HG02943 (cell line): ENCODE measurements at regions not wholly inside any gene's neighbourhood (a gene's known extent, or its start where the extent isn't known, plus 50 kb on each side); places are given as distances from the start of the nearest gene placed in this dataset.

Experiments used
- ATAC-seq: cut with Tn5 transposase; IDR thresholded peaks from one replicate; pipeline ENCODE4 v1.9.1; 2021; ENCODE audit warnings: mild to moderate bottlenecking, low read depth, moderate library complexity; ENCODE audit not compliant: unreplicated experiment

DNA sequence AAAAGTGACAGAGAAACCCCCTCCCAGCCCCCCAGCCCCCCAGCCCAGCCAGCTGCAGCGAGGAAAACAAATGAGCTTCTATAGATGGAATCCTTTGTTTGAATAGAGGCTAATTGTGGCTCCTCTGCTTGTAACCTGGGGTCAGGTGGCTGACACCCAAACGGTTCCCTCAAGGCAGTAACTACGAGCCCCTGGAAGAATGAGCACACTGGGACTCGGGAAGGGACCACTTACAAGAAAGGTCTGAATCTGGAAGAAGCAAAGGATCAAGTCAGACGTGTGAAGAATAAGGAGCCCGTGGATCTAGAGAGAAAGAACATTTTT, 108.7 kb upstream of the FUT8 start:
- no peak for ATAC-seq

DNA sequence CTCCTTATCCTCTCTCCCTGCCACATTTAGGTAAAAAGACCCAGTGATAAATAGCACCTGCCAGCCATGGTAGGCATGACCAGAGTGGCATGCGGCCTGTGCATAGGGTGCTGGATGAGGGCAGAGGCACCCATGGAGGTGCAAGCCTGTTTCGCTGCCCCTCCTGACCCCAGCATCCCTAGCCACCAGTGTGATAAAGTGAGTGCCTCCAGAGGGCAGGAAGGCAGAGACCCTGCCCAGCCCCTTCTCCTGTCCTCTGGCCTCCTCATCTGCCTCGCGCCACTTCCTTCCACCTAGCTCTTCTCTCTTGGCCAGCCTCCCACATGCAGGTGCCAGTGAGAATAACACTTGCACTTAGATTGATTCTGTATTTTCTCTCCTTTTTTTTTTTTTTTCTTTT, 108.3 kb upstream of the FUT8 start:
- no peak for ATAC-seq

DNA sequence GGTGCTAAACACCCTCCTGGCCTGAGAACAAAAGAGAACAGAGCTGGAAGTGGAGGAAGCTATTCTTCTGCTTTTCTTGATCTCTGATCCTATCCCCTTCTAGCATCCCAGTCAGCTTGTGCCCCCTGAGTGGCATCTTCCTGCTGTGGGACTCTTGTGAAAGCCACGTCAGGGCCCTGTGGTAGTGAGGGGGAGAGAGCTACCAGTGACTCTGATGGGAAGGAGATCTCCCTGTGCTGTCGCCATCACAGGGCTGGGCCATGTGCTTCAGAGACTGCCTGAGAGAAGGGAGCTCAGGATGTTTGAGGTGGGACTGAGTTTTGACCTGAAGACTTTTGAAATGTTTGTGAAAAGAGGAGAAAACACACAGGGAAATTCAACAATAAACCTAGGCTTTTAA, 107.6 kb upstream of the FUT8 start:
- ATAC-seq, result no peak

DNA sequence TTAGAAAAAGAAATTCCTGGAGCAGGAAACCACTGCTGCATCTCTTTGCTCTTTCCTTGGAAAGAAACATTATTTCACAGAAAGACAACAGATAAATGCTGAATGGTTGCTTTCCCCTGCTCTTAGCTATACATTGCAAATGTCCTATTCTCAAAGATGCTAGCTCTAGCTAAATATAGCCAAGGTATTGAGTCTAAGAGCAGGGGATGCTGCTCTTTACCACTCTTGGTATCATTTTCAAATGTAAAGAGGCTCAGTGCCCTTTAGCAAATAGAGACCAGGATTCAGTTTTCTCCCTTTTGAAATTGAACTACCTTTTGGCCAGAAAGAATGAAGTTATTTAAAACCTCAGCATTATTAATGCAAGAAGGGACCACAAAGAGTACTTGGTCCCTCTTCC, 104.0 kb upstream of the FUT8 start:
- no peak for ATAC-seq

DNA sequence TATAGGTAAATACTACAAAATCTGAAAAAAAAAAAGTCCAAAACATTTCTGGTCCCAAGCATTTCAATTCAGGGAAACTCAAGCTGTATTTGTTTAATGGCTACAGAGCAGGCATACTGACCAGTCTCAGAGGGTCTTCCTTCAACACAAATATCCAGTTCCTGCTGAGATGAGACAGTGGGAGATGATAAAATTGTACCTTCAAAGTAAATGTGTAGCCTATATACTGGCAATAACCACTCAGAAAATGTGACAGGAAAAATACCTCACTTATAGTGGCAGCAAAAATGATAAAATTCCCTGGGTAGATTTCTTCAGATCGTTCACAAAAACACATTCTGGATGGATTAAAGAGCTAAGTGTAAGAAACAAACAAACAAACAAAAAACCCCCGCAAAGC, 102.0 kb upstream of the FUT8 start:
- no peak for ATAC-seq

DNA sequence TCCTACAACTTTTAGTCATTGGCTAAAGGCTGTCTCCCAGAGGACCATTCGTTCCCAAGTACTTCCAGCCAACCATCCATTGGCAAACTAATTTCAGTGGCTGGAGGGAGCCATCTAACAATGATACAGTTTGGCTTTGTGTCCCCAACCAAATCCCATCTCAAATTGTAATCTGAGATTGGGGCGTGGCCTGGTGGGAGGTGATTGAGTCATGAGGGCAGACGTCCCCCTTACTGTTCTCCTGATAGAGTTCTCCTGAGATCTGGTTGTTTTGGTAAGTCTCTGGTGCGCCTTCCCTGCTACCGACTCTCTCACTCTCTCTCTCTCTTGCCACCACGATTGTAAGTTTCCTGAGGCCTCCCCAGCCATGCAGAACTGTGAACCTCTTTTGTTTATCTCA, 99.7 kb upstream of the FUT8 start:
- ATAC-seq, result no peak

DNA sequence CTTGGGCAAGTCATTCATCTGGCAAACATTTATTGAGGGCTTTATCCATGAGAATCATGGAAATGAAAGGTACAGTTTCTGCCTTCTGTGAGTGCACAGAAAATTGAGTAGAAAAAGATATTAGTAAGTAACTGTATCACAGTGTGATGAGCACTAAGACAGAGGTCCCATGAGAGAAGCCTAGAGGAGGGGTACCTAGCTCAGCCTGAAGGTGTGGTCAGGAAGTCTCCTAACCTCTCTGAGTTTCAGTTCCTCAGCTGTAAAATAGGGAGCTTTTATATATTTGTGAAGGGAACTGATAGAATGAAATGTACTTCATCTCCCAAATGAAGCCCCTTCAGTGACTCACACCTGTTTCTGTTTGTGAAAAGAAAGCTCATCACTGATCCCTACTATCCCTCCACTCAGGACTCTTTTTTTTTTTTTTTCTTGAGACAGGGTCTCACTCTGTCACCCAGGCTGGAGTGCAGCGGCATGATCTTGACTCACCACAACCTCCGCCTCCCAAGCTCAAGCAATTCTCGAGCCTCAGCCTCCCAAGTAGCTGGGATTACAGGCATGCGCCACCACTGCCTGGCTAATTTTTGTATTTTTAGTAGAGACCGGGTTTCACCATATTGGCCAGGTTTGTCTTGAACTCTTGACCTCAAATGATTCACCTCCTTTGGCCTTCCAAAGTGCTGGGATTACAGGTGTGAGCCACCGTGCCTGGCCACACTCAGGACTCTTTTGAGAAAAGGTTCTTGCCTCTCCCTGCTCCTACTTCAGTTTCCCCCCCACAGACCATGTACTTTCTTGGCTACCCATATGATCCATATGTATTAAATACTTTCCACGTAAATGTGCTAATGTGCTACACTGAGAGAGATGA, 93.7 kb upstream of the FUT8 start:
- ATAC-seq, result no peak

DNA sequence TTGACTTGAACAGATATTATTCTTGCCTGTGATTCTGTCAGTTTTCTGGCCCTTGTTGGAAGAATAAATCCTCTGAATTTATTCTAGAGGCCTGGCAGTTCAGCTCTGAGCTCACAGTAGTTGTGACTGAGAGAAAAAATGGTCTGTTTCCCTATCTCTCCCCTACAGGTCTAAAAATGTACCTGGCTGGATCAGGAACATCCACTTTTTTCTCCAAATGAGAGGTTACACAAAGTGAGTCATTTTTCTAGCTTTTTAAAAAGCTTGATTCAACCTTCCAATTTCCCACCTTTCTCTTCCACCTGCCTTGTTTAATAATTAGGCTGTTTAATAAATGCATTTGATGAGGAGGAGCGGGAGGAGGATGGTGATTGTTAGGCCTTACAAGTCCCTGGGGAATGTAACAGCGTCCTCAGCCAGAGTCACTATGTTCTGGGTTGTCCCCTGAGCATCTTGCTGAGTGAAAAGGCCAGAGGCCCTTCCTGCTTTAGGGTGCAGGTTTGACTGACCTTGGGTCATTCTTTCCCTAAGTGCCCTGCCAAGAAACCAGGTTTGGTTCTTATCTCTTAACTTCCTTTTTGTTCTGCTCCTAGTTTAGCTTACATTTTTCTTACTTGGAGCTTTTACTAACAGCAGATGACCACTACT, 91.7 kb upstream of the FUT8 start:
- ATAC-seq, result no peak

DNA sequence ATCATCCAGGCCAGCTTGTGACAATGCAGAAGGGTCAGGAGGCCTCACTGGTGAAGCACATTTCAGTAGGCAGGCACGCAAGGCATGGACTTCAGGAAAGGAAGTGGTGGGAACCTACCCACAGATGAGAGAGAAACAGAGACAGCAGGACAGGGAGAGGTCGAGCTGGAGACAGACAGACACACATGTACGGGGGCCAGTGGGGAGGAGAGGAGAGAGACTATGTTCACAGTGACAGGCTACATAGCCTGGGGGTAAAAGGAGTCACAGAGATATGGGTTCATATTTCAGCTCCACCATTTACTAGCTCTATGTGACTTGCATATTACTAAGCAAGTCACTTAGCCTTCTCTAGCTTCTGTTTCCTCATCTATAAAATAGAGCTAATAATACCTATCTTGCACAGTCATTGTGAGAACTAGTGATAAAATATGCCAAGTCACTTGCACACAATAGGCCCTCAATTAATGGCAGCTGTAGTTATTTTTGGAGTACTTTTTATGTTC, 91.1 kb upstream of the FUT8 start:
- no peak for ATAC-seq

DNA sequence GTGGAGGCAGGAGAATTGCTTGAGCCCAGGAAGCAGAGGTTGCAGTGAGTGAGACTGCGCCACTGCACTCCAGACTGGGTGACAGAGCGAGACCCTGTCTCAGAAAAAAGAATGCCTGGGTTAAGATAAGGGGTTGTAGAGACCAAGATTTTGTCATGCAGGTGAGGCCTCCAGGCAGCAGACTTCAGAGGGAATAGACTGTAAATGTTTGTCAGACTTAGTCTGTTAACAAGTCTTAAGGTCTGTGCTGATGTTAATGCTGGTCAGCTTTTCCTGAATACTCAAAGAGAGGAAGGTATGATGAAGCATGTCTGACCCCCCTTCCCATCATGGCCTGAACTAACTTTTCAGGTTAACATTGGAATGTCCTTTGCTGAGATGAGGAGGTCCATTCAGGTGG, 83.0 kb upstream of the FUT8 start:
- ATAC-seq, result no peak

DNA sequence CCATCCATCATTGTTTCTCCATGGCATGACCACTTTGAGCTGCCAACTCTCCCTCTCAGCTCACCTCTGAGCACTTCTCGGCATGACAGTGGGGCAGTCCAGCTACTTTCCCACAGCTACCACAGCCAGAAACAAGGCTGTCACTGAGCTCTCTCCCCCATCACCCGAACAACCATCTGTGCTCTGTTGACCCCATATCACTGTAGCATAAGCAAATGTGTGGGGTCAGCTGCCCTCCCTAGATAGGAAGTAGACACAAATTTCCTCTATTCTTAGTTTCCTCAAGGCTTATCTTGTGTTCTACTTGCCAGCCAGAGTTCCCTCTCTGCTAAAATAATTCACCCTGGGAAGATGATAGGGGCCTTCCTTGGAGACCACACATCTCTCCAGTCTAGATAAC, 82.6 kb upstream of the FUT8 start:
- ATAC-seq, result no peak

DNA sequence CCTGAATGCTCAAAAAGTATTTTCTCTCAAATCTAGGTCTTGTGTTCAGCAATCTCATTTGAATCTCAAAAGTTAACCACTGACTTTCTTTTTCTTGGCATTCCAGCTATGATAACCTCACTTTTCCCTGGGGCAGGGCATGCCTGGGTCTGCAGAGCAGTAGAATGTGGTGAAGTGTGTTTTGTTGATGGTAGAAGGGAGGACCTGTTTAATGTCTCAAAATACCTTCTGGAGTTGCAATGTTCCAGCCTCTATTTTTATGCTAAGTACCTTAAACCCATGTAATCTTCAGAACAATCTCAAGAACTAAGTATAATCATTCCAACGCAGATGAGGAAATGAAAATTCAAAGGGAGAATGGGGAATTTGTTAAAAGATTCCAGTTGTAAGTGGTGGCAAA, 82.1 kb upstream of the FUT8 start:
- no peak for ATAC-seq

DNA sequence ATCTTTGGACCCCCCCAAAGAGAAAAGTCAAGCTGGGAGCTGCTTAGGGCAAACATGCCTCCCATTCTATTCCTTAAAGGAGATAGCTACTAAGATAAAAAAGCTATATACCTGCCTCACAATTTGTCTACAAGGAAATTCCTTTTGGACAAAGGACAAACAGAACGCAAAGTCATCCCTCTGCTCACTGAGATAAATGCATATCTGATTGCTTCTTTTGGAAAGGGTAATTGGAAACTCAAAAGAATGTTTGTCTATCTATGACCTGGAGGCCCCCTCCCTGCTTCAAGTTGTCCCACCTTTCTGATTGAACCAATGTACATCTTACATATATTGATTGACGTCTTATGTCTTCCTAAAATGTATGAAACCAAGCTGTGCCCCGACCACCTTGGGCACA, 80.9 kb upstream of the FUT8 start:
- ATAC-seq, result no peak

DNA sequence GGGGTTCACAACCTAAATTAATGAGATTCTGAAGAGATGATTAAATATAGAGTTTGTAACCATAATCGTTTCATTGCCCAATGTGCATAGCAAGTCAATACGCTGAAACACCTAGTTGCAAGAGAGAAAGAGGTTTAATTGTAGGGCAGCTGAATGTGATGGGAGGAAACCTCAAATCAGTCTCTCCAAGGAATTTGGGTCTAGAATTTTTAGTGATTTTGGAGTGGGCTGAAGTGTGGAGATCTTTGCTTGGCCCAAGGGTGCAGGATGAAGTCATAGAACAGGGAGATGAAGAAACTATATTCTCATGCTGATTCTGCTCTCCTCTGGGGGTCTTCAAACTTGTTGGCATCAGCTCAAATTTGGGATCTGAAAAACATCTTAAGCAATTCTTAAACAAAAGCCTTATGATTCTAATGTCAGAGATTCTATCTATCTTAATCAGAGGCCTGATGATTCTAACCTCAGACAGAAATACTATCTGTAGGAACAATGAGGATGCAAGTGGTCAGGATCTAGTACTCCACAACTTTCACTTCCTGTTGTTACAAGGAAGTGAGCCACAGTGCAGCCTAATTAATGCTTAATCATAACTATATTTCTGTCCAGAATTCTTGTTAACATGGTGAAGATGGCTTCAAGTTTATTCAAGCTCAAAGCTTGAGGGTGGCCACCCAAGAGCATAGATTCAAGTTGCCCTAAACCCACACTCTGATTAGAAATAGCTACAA, 80.2 kb upstream of the FUT8 start:
- no peak for ATAC-seq

DNA sequence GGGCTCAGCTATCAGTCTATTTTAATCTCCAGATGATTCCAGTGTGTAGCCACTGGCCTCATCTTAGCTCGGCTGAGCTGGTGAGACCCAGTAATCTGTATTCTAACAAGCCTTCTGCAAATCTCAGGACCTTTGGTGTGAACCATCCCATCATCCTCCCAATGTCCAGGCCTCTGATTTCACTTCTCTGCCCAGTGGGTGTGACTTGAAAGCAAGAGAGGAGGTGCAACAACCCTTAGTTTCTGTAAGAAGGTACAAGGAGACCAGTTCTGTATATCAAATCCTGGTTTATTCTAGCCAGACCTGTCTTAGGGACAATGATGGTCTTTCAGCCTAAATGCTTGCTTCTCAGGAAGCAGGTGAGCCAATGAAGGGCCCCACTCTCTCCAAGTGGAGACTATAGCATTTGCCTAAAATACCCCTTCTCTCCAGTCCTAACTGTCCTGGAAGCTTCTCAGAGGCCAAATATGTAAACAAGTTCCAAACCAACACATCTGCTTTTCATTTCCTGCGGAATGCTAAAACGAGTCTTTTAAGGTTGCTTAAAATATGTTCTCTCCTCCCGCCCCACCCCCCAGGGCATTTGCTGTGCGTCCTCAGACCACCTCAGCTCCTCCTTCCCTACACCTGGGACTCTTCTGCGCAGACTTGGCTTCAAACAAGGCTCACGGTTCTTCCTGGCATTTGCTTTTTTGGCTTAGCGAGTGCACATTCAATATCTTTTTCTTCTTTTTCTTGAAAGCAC, 78.4 kb upstream of the FUT8 start:
- no peak for ATAC-seq

DNA sequence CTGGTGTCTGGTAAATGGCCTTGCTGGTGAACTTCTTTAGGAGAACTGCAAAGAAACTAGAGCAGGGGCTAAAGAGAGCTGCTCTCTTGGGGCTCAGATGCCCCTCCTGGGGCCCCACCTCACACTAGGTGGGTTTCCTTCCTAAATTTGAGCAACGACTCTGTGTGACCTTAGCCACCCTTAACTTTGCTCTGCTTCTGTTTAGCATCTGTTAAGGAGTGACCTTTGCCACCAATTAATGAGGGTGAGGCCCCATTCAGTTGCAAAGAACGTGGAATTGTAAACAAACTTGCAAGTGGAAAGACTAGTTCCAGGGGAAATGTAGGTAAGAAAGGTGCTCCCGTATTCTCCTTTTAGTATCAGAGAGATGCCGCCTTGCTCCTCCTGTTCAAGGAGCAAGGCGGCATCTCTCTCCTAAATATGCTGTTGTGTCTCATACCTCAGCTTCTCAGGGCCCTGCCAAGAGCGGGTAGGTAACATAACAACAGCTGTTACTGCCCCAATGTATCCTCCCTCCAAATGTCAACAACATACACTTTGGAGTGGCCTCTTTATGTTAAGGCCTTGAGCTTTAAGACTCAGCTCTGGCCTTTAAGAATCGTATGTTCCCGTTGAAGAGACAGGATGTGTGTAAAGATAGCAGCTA, 77.6 kb upstream of the FUT8 start:
- no peak for ATAC-seq

DNA sequence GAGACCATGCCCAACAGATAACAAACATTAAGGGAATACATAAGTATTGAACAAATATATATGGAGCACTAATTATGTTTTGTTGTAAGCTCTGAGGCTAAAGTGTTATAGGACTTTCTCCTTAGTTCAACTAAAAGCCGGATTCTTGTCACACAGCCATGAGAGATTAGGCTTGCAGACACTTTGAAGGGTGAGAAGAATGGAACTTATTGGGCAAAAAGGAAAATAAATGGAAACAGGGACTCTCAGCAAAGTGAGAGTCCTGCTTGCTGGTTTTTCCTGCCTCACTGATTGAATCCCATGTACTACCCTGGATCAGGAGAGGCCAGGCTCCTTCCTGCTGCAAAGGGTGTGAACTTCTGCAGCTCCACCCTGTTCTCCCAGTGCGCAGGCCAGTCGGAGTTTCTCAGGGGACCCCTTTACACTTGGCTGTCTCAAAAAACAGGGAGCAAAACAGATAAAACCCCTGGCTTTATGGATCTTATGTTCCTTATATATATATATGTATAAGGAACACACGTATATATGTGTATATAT, 77.1 kb upstream of the FUT8 start:
- ATAC-seq, result no peak

DNA sequence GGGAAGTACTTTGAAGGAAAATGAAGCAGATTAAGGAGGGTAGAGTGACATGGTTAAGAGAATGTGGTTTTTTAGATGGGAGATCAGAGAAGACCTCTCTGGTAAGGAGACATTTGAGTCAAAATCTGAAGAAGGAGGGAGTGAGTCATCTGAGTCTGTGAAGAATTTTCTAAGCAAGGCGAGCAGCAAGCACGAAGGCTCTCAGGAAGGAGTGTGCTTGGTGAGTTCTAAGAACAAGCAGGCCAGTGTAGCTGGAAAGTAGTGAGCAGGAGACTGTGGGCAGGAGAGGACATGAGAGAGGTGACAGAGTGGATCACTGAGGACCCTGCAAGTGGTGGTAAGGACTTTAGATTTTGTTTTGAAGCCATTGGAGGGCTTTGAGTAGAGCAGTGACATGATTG, 76.3 kb upstream of the FUT8 start:
- ATAC-seq, result no peak

DNA sequence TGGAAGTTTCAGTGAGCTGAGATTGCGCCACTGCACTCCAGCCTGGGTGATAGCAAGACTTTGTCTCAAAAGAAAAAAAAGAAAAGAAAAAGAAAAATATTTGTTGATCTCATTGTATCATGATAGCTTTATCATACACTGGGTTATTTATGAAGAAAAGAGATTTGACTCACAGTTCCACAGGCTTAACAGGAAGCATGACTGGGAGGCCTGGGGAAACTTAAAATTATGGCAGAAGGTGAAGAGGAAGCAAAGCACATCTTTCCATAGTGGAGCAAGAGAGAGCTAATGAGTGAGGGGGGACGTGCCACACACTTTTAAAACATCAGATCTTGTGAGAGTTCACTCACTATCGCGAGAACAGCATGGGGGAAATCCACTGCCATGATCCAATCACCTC, 72.7 kb upstream of the FUT8 start:
- no peak for ATAC-seq

DNA sequence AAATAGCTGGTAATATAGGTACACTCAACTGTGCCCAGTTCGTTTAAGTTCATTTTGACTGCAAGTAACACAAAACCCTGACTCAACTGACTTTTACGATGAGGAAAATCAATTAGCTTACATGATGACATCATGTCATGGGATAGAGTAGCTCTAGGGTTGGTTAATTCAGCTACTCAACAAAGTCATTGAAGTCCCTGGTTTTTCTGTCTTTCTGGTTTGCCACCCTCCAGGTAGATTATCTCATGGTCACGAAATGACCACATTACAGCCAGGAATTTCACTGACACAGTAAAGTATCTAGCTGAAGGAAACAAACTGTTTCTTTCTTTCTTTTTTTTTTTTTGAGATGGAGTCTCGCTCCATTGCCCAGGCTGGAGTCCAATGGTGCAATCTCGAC, 68.5 kb upstream of the FUT8 start:
- no peak for ATAC-seq
